Uterus (tissue), 2 donors: ENCODE measurements at regions not wholly inside any gene's neighbourhood (a gene's known extent, or its start where the extent isn't known, plus 50 kb on each side); places are given as distances from the start of the nearest gene placed in this dataset.

ENCODE experiments used
- CTCF ChIP-seq, 4 experiments: fragments of 200-600 bp in 2 of 4; fragments of 450-650 bp in 2 of 4; sonication (generic) in 2 of 4; IDR thresholded peaks; one replicate each; pipeline ENCODE4 v1.5.1; 2016 to 2019; ENCODE audit warnings: antibody characterized with exemption in 4 of 4, mild to moderate bottlenecking in 2 of 4, moderate library complexity in 1 of 4
- POLR2A ChIP-seq, 2 donors: fragments of 450-650 bp; IDR thresholded peaks; one replicate each; pipeline ENCODE4 v1.6.1; 2016; ENCODE audit warnings: antibody characterized with exemption in 2 of 2, mild to moderate bottlenecking in 1 of 2, moderate library complexity in 1 of 2

- TF ChIP-seq CTCF (IDR thresholded peaks at IDR 0.05) (no peak), POLR2A (IDR thresholded peaks at IDR 0.05) (no peak)
These were observed 953.2 kb downstream of the SLITRK6 start for GRCh38 chr13:84845907-84846619.
